PC-3 (cell line): ENCODE measurements at regions not wholly inside any gene's neighbourhood (a gene's known extent, or its start where the extent isn't known, plus 50 kb on each side); places are given as distances from the start of the nearest gene placed in this dataset.

Source experiments
- ATAC-seq: fragments of 200-7000 bp; cut with Tn5 transposase; 2 replicates; pipeline ENCODE4 v1.9.1; 2020; ENCODE audit warnings: mild to moderate bottlenecking, moderate library complexity
- BruUV-seq: library from RNA; stranded (reverse); fragments of 400-500 nt; replicated peaks from 2 replicates; lab custom pipeline; 2021; lab: Mats Ljungman, UMichigan
- CTCF ChIA-PET: fragments of 300-600 bp; sonication (Branson Sonifier 250); formaldehyde crosslinking; loops from one replicate; lab custom pipeline; 2022; ENCODE audit warnings: antibody characterized with exemption; lab: Charles Lee
- POLR2A ChIA-PET: fragments of 300-600 bp; sonication (Branson Sonifier 250); formaldehyde crosslinking; loops from one replicate; lab custom pipeline; 2022; ENCODE audit warnings: antibody characterized with exemption; ENCODE audit not compliant: unreplicated experiment; lab: Charles Lee
- DNase-seq: peaks from one replicate; pipeline ENCODE4 v3.0.0-alpha.2; 2015
- H2AFZ ChIP-seq: fragments of 300-600 bp; sonication (generic); 2 replicates; pipeline ENCODE4 v1.6.0; 2016; ENCODE audit warnings: antibody characterized with exemption, low read length
- H3F3A ChIP-seq: fragments of 300-600 bp; sonication (generic); one replicate; pipeline ENCODE4 v1.6.0; 2017; ENCODE audit warnings: antibody characterized with exemption, low read length, control low read depth, mild to moderate bottlenecking; ENCODE audit not compliant: unreplicated experiment
- H3K27ac ChIP-seq: fragments of 300-600 bp; sonication (generic); 2 replicates; pipeline ENCODE4 v1.5.1; 2016; ENCODE audit warnings: mild to moderate bottlenecking, low read length
- H3K27me3 ChIP-seq: fragments of 300-600 bp; sonication (generic); 2 replicates; pipeline ENCODE4 v1.6.1; 2016; ENCODE audit warnings: low read length, mixed read lengths
- H3K36me3 ChIP-seq: fragments of 300-600 bp; sonication (generic); 2 replicates; pipeline ENCODE4 v1.6.1; 2016; ENCODE audit warnings: low read depth, mixed run types, low read length, mixed read lengths
- H3K4me1 ChIP-seq: fragments of 300-600 bp; sonication (generic); 2 replicates; pipeline ENCODE4 v1.5.1; 2016; ENCODE audit warnings: low read length; ENCODE audit not compliant: insufficient read depth
- H3K4me2 ChIP-seq: fragments of 300-600 bp; sonication (generic); 2 replicates; pipeline ENCODE4 v1.6.0; 2016; ENCODE audit warnings: low read length
- H3K4me3 ChIP-seq: fragments of 300-600 bp; sonication (generic); 2 replicates; pipeline ENCODE4 v1.5.1; 2016; ENCODE audit warnings: mild to moderate bottlenecking, low read length, mixed read lengths
- H3K79me2 ChIP-seq: fragments of 300-600 bp; sonication (generic); 2 replicates; pipeline ENCODE4 v1.6.1; 2017; ENCODE audit warnings: low read length, mixed read lengths
- H3K9ac ChIP-seq: fragments of 300-600 bp; sonication (generic); 2 replicates; pipeline ENCODE4 v1.6.0; 2016; ENCODE audit warnings: mild to moderate bottlenecking, low read length
- H3K9me2 ChIP-seq: fragments of 300-600 bp; sonication (generic); replicated peaks from 2 replicates; pipeline ENCODE4 v1.6.1; 2016; ENCODE audit warnings: mixed run types, low read length, mixed read lengths
- H3K9me3 ChIP-seq: fragments of 300-600 bp; sonication (generic); 2 replicates; pipeline ENCODE4 v1.6.1; 2016; ENCODE audit warnings: low read length, mixed read lengths
- H4K20me1 ChIP-seq: fragments of 300-600 bp; sonication (generic); 2 replicates; pipeline ENCODE4 v1.6.1; 2016; ENCODE audit warnings: low read length, mixed read lengths
- CTCF ChIP-seq: fragments of 300-600 bp; sonication (generic); conservative IDR thresholded peaks from 2 replicates; pipeline ENCODE4 v1.5.1; 2017; ENCODE audit warnings: antibody characterized with exemption, low read depth, mild to moderate bottlenecking, low read length
- EZH2 ChIP-seq: fragments of 300-600 bp; sonication (generic); IDR thresholded peaks from one replicate; pipeline ENCODE4 v1.6.1; 2017; ENCODE audit warnings: antibody characterized with exemption, mild to moderate bottlenecking, low read length; ENCODE audit not compliant: unreplicated experiment
- EZH2phosphoT487 ChIP-seq: fragments of 300-600 bp; sonication (generic); IDR thresholded peaks from 2 replicates; pipeline ENCODE4 v1.6.1; 2018; ENCODE audit warnings: mild to moderate bottlenecking, antibody characterized with exemption, low read length, borderline replicate concordance
- intact Hi-C: fragments of 100-400 bp; cut with micrococcal nuclease; formaldehyde crosslinking; loops from 2 replicates; pipeline ENCODE4 v1.9.0; 2023

DNA sequence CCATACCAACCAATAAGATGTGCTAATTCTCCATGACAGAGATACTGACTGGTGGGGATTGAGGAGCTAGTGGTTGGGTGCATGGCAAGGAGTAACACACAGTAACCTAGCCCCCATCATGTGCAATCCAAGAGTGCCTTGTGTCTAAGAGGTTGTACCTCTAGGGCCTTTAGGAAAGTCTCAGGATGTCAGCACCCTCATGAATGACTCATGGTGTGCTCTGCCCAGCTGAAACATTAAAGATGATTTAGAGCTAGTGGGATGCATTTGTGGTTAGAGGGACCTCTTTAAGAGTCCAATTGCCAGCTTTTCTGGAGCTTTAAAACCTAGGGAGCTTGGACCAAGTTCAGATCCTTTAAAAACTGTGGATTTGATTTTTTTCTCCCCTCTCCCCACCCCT is 181.1 kb downstream of the HERPUD2 start:
- H3K27ac ChIP-seq, result no peak overlapping the region
- no peak overlapping the region for H2AFZ ChIP-seq
- no peaks in the 10 kb centered on the region for H3K79me2 ChIP-seq
- H3K9ac ChIP-seq, result no peak overlapping the region
- no peaks in the 10 kb centered on the region for H3K9me3 ChIP-seq
- intact Hi-C loops, result no loop called here
- H3K27me3 ChIP-seq, result peaks cover 30% of the 10 kb centered on the region
- H4K20me1 ChIP-seq, result no peaks in the 10 kb centered on the region
- no TSS peak for BruUV-seq
- POLR2A ChIA-PET, result no interaction called here
- no peak overlapping the region for H3K4me2 ChIP-seq
- H3F3A ChIP-seq, result no peaks in the 10 kb centered on the region
- no peaks in the 10 kb centered on the region for H3K36me3 ChIP-seq
- H3K4me3 ChIP-seq, result no peak overlapping the region
- DNase-seq, result peak; percentile 21
- TF ChIP-seq EZH2, result no peak
- no peak for TF ChIP-seq CTCF
- no peak for TF ChIP-seq EZH2phosphoT487
- H3K9me2 ChIP-seq, result no peaks in the 10 kb centered on the region
- no peak for ATAC-seq
- CTCF ChIA-PET, result no interaction called here
- H3K4me1 ChIP-seq, result no peaks in the 10 kb centered on the region

DNA sequence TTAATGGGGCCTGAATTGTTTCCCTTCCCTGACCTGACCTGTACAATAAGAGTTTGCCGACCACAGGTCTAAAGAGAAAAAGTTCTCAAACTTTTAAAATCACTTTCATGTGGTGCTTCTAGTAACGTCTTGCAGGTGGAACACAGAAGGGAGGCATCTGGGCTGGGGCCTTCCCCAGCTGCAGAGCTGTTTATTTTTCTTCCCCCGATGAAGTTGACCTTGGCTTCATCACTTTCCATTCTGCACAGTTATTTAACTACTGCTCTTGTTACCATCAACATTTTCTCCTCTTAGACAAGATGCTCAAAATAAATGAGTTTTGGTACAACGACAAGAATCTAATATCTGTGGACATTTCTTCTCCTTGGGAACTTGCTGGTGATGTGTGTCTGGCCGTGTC is 181.7 kb downstream of the HERPUD2 start:
- no peak overlapping the region for H3K4me2 ChIP-seq
- no peak overlapping the region for H2AFZ ChIP-seq
- H3K4me3 ChIP-seq, result no peak overlapping the region
- intact Hi-C loops, result no loop called here
- no peak overlapping the region for H3K9ac ChIP-seq
- H3K27me3 ChIP-seq, result peaks cover 24% of the 10 kb centered on the region
- no peaks in the 10 kb centered on the region for H3K79me2 ChIP-seq
- DNase-seq, result no peak
- no peak for ATAC-seq
- H3K36me3 ChIP-seq, result no peaks in the 10 kb centered on the region
- no peaks in the 10 kb centered on the region for H4K20me1 ChIP-seq
- H3K4me1 ChIP-seq, result no peaks in the 10 kb centered on the region
- CTCF ChIA-PET, result no interaction called here
- H3F3A ChIP-seq, result no peaks in the 10 kb centered on the region
- POLR2A ChIA-PET, result no interaction called here
- no peak for TF ChIP-seq EZH2phosphoT487
- no peak for TF ChIP-seq CTCF
- TF ChIP-seq EZH2, result no peak
- no peak overlapping the region for H3K27ac ChIP-seq
- no peaks in the 10 kb centered on the region for H3K9me2 ChIP-seq
- H3K9me3 ChIP-seq, result no peaks in the 10 kb centered on the region
- BruUV-seq, result no TSS peak

DNA sequence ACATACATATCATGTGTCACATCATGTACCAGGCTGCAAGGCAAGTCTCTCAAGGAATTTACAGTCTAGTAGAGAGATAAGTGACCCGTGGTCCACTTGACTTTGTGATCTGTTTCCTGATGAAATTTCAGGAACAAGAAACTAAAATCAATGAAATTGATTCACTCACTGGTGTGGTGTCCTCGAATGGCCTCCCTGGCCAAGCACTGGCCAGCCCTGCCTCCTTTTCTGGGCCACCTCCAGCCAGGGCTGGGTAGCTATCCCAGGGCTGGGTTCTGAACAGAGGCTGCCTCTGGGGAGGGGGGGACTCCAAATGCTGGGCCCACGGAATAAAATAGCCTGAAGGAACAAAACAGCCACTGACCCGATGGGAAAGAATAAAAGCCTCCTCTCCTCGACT is 182.2 kb downstream of the HERPUD2 start:
- no peak overlapping the region for H3K4me3 ChIP-seq
- H3F3A ChIP-seq, result no peaks in the 10 kb centered on the region
- no peaks in the 10 kb centered on the region for H3K4me1 ChIP-seq
- H3K9ac ChIP-seq, result no peak overlapping the region
- no peaks in the 10 kb centered on the region for H3K9me2 ChIP-seq
- H4K20me1 ChIP-seq, result no peaks in the 10 kb centered on the region
- POLR2A ChIA-PET, result no interaction called here
- H3K9me3 ChIP-seq, result no peaks in the 10 kb centered on the region
- intact Hi-C loops, result no loop called here
- no peak overlapping the region for H3K27ac ChIP-seq
- no TSS peak for BruUV-seq
- TF ChIP-seq CTCF (no peak), EZH2phosphoT487 (no peak), EZH2 (no peak)
- H3K79me2 ChIP-seq, result no peaks in the 10 kb centered on the region
- no peak for ATAC-seq
- H3K4me2 ChIP-seq, result no peak overlapping the region
- H2AFZ ChIP-seq, result no peak overlapping the region
- no peak for DNase-seq
- no peaks in the 10 kb centered on the region for H3K36me3 ChIP-seq
- CTCF ChIA-PET, result no interaction called here
- H3K27me3 ChIP-seq, result peaks cover 19% of the 10 kb centered on the region
